Panc1 (cell line): ENCODE measurements at regions not wholly inside any gene's neighbourhood (a gene's known extent, or its start where the extent isn't known, plus 50 kb on each side); places are given as distances from the start of the nearest gene placed in this dataset.

Experiments used
- POLR2AphosphoS5 ChIP-seq: IDR thresholded peaks from 2 replicates; pipeline ENCODE4 v1.6.1; 2012; ENCODE audit warnings: mild to moderate bottlenecking, low read depth, low read length, moderate library complexity
- REST ChIP-seq, 2 experiments: IDR thresholded peaks; 2 replicates each; pipeline ENCODE4 v1.6.1; 2011 to 2012; ENCODE audit warnings: low read depth in 2 of 2, control low read depth in 1 of 2, low read length in 1 of 2, mild to moderate bottlenecking in 1 of 2, moderate library complexity in 1 of 2; ENCODE audit not compliant: insufficient read depth in 1 of 2
- TF ChIP-seq, protein P1 (sequence below): fragments of 450-650 bp; IDR thresholded peaks from 2 replicates; pipeline ENCODE4 v1.5.1; 2017; ENCODE audit warnings: mild to moderate bottlenecking

DNA sequence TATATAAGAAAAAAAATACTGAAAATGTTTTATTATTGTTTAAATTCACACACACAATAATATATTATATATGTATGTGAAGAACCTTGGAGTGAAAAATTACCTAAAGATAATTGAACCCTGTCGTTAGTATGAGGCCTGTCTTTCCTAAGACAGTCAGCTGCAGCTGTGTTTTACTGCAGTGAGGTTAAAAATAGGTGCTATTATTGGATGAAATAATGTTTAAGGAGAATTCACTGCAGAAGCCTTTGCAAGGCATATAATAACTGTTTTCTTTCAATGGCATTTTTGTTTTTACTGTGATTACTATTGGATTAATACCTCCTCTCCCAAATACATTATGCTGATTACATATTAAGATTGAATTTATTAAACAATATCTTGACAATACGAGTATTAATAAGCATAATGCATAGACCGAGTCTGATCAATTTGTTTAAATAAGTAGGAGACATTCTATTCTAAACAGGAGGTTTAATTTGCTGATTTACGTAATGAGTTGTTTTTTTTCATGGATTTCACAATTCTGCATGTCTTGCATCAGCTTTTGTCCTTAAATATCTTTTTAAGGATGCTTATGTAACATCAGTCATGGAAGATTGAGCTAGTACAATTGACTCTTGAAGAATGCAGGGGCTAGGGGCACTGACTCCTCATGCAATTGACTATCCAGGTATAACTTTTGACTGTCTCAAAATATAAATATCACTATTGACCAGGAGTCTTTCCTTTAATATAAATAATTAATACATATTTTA lies 1181.1 kb upstream of the PCDH7 start:
- TF ChIP-seq, protein P1, sequence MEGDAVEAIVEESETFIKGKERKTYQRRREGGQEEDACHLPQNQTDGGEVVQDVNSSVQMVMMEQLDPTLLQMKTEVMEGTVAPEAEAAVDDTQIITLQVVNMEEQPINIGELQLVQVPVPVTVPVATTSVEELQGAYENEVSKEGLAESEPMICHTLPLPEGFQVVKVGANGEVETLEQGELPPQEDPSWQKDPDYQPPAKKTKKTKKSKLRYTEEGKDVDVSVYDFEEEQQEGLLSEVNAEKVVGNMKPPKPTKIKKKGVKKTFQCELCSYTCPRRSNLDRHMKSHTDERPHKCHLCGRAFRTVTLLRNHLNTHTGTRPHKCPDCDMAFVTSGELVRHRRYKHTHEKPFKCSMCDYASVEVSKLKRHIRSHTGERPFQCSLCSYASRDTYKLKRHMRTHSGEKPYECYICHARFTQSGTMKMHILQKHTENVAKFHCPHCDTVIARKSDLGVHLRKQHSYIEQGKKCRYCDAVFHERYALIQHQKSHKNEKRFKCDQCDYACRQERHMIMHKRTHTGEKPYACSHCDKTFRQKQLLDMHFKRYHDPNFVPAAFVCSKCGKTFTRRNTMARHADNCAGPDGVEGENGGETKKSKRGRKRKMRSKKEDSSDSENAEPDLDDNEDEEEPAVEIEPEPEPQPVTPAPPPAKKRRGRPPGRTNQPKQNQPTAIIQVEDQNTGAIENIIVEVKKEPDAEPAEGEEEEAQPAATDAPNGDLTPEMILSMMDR: no peak
- TF ChIP-seq REST (IDR thresholded peaks at IDR 0.05; ENCODE audit: insufficient read depth in 1 of 2, low read depth in 2 of 2, low read length in 1 of 2): no peak
- no peak for TF ChIP-seq POLR2AphosphoS5
